ENCODE measurements at regions not wholly inside any gene's neighbourhood (a gene's known extent, or its start where the extent isn't known, plus 50 kb on each side); places are given as distances from the start of the nearest gene placed in this dataset.

DNA sequence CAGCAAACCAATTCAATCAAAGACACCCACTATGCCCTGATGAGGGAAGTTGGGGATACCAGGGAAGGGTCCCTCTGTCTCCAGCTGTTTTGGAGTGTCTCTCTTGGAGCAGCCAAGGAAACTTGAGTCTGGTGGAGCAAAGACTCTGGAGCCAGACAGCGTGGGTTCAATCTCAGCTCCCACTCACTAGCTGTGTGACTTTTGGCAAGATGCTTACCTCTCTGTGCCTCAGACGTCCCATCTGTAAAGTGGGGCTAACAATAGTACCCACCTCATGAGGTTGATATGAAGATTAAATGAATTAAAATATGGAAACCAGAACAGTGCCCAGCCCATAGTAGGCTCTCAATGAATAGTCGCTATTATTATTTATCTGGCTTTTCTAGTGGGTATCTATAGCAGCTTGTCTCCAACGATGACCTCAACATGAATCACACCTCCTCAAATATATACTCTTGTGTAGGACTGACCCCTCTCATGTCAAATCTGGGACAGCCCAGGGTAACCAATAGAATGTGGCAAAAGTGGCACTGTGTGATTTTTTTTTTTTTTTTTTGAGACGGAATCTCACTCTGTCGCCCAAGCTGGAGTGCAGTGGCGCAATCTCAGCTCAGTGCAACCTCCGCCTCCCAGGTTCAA lies 99.2 kb upstream of the FOXP4 start:
- TF ChIP-seq EZH2 (IDR thresholded peaks at IDR 0.05; ENCODE audit: insufficient read depth, poor library complexity, severe bottlenecking) (no peak), EZH2phosphoT487 (IDR thresholded peaks at IDR 0.05; ENCODE audit: insufficient read depth, low read depth) (no peak)
